H1 (cell line): ENCODE measurements at regions not wholly inside any gene's neighbourhood (a gene's known extent, or its start where the extent isn't known, plus 50 kb on each side); places are given as distances from the start of the nearest gene placed in this dataset.
"Not testable (repeated sequence)": the region's sequence is repeated elsewhere in the genome, so short reads cannot be mapped to it uniquely, and the experiment has no call there.

Experiments used
- HDAC6 ChIP-seq: IDR thresholded peaks from one replicate; pipeline ENCODE4 v1.7.1; 2012; ENCODE audit warnings: low read depth, mild to moderate bottlenecking, inconsistent platforms, low read length, moderate library complexity
- JUND ChIP-seq: IDR thresholded peaks from 2 replicates; pipeline ENCODE4 v1.6.1; 2011; ENCODE audit warnings: mild to moderate bottlenecking, improper control_type of control experiment, low read length
- POLR2AphosphoS5 ChIP-seq: IDR thresholded peaks from 2 replicates; pipeline ENCODE4 v1.6.1; 2011; ENCODE audit warnings: low read depth, low read length
- RBBP5 ChIP-seq: IDR thresholded peaks from 2 replicates; pipeline ENCODE4 v1.7.1; 2012; ENCODE audit warnings: low read depth, mild to moderate bottlenecking, inconsistent platforms, low read length, moderate library complexity, borderline replicate concordance
- SIX5 ChIP-seq: IDR thresholded peaks from 2 replicates; pipeline ENCODE4 v1.6.1; 2011; ENCODE audit warnings: mild to moderate bottlenecking, low read depth, low read length
- TCF12 ChIP-seq: IDR thresholded peaks from 2 replicates; pipeline ENCODE4 v1.6.1; 2011; ENCODE audit warnings: low read depth, mild to moderate bottlenecking, low read length
- TF ChIP-seq, protein P1 (sequence below), 3 experiments: IDR thresholded peaks; 1 replicate in 2 of 3; 2 replicates in 1 of 3; pipeline versions ENCODE4 v1.5.1 to v1.6.1; 2011; ENCODE audit warnings: low read length in 3 of 3, mild to moderate bottlenecking in 3 of 3, inconsistent platforms in 2 of 3, low read depth in 1 of 3, moderate library complexity in 1 of 3; ENCODE audit not compliant: insufficient read depth in 1 of 3; ENCODE audit errors: control extremely low read depth in 1 of 3

DNA sequence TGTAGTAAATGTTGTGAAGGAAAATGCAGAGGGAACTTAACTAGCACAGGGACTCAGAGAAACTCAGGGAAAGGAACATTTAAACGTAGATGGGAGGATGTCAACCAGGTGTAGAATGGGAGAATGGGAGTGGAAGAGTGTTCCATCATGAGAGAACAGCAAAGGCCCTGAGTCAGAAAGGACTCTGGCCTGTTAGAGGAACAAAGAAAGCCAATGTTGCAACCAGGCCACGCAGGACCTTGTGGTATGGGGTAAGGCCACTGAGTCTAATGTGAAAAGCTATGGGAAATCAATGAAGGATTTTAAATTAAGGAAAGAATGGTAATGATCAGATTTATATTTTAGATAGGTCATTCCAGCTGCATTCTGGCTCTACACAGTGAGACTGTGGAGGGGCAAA, 76.6 kb upstream of the NBPF26 start:
- TF ChIP-seq, protein P1, sequence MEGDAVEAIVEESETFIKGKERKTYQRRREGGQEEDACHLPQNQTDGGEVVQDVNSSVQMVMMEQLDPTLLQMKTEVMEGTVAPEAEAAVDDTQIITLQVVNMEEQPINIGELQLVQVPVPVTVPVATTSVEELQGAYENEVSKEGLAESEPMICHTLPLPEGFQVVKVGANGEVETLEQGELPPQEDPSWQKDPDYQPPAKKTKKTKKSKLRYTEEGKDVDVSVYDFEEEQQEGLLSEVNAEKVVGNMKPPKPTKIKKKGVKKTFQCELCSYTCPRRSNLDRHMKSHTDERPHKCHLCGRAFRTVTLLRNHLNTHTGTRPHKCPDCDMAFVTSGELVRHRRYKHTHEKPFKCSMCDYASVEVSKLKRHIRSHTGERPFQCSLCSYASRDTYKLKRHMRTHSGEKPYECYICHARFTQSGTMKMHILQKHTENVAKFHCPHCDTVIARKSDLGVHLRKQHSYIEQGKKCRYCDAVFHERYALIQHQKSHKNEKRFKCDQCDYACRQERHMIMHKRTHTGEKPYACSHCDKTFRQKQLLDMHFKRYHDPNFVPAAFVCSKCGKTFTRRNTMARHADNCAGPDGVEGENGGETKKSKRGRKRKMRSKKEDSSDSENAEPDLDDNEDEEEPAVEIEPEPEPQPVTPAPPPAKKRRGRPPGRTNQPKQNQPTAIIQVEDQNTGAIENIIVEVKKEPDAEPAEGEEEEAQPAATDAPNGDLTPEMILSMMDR (IDR thresholded peaks at IDR 0.05; ENCODE audit: control extremely low read depth in 1 of 3, insufficient read depth in 1 of 3, low read depth in 1 of 3, low read length in 3 of 3), result not testable (repeated sequence)
- not testable (repeated sequence) for TF ChIP-seq RBBP5, SIX5, HDAC6, JUND, POLR2AphosphoS5, TCF12
